GM10266 (cell line): ENCODE measurements at regions not wholly inside any gene's neighbourhood (a gene's known extent, or its start where the extent isn't known, plus 50 kb on each side); places are given as distances from the start of the nearest gene placed in this dataset.

Source experiments
- DNase-seq: peaks from one replicate; pipeline ENCODE4 v3.0.0; 2012; ENCODE audit errors: extremely low spot score
- TF ChIP-seq, protein P1 (sequence below): IDR thresholded peaks from 2 replicates; pipeline ENCODE4 v1.5.1; 2012; ENCODE audit warnings: mild to moderate bottlenecking, low read depth; ENCODE audit not compliant: control insufficient read depth, insufficient read depth; ENCODE audit errors: missing control alignments

DNA sequence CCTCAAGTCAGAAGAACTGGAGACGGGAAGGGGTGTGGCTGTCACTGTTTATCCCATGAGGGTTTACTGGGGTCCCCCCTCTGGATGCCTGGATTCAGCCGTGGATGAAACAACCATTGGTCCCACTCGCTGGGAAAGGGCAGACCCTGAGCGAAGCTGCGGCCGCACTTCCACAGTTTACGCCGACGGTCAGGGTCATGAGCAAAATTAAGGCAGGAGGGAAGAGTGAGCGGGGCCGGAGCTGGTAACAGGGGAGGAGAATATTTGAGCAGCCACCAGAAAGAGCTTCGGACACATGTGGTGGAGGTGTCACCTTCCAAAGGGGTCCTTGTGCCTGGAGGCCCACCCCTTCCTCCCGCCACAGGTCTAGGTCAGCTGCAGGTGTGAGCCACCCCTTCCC lies 344.9 kb downstream of the BRD1 start:
- DNase-seq, result no peak

DNA sequence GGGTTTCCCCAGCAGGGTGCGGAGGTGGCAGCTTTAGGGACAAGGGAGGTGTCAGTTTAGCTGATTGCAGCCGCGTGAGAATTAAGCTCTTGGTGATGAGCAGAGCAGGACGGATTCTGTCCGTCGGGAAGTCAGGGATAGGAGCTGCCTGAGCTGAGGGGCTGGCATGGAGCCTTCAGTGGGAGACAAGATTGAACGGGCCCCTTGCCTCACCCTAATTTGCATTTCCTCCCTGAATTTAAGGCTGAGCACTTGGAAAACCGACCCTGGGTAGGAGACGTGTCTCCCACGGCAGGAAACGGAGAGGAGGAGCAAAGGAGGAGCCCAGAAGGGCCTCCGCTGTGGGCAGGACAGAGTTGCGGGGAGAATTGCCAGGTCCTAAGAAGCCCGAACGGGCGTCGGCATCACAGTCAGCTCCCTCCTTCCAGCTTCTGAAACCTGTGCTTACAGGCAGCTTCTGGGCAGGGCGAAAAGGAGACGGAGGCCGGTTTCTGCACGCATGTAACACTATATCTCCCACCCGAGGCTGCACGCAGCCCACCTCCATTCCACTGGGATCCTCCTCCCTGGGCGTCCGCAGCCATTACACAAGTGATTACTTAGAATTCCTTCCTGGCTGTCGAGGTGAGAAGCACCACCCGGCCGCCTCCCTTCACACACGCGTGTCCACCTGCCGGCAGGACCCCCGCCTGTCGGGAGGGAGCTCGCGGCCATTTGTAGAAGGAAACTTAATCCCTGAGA lies 345.8 kb downstream of the BRD1 start:
- DNase-seq, result no peak
- TF ChIP-seq, protein P1, sequence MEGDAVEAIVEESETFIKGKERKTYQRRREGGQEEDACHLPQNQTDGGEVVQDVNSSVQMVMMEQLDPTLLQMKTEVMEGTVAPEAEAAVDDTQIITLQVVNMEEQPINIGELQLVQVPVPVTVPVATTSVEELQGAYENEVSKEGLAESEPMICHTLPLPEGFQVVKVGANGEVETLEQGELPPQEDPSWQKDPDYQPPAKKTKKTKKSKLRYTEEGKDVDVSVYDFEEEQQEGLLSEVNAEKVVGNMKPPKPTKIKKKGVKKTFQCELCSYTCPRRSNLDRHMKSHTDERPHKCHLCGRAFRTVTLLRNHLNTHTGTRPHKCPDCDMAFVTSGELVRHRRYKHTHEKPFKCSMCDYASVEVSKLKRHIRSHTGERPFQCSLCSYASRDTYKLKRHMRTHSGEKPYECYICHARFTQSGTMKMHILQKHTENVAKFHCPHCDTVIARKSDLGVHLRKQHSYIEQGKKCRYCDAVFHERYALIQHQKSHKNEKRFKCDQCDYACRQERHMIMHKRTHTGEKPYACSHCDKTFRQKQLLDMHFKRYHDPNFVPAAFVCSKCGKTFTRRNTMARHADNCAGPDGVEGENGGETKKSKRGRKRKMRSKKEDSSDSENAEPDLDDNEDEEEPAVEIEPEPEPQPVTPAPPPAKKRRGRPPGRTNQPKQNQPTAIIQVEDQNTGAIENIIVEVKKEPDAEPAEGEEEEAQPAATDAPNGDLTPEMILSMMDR, result no peak

More for the DNA sequence above, 344.9 kb downstream of the BRD1 start:
- TF ChIP-seq, protein P1, result no peak

DNA sequence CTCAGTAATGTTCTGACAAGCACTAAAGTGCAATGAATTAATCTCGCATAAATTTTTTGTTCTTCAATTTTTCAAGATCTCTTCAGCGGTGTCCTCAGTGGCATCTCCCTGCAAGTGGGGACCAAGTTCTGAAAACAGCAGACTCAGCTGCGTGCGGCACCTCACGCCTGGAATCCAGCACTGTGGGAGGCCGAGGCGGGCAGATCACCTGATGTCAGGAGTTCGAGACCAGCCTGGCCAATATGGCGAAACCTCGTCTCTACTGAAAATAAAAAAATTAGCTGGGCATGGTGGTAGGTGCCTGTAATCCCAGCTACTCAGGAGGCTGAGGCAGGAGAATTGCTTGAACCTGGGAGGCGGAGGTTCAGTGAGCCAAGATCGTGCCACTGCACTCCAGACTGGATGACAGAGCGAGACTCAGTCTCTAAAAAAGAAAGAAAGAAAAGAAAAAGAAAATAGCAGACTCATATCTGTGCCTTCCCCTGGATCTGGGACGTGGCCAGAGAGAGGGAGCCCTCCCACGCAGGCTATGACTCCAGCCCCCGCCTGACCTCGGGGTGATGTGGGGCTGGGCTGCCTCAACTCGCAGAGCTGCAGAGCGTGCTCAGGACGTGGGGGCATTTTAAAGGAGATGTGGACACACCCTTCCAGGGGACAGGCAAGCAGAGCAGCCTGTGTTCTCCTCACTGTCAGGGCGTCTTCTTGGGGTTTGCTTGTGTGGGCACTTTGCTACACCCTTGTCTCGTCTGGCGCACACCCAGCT lies 346.6 kb downstream of the BRD1 start:
- DNase-seq, result no peak
- TF ChIP-seq, protein P1, result no peak

DNA sequence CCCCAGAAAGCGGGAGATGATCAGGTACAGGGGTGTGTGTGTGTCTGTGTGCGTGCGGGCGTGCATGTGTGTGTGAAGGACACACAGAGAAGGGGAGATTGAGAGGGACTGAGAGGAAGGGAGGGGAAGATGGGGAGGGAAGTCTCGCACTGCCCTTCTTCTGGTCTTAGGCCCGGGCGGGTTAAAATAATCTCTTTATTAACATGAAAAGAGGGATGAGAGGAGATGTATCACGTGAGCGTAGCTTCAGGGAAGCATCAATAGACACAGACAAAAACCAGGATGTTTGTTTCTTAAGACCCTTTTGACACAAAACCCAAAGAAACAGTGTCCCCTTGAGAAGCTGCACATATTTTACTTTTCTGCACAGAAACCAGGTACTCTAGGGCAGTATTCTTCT lies 347.3 kb downstream of the BRD1 start:
- no peak for DNase-seq
- TF ChIP-seq, protein P1, result no peak

DNA sequence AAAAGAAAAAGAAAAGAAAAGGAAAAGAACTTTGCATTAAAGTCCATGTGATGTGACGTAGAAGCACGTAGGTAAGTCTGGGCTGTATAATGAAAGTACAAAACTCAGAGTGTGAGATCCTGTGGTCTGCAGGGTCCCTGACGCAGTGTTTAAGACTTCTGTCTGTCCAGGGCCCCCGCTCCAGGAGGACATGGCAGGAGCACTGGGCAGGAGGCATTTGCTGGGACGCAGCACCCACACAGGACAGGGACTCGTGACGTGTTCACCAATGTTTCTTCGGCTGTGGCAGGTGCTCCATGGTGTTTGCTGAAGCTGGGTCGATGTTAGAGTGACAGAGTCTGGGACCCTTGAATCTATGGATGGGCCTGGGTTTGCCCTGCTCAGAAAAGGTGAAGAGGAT lies 348.1 kb downstream of the BRD1 start:
- TF ChIP-seq, protein P1, result no peak

DNA sequence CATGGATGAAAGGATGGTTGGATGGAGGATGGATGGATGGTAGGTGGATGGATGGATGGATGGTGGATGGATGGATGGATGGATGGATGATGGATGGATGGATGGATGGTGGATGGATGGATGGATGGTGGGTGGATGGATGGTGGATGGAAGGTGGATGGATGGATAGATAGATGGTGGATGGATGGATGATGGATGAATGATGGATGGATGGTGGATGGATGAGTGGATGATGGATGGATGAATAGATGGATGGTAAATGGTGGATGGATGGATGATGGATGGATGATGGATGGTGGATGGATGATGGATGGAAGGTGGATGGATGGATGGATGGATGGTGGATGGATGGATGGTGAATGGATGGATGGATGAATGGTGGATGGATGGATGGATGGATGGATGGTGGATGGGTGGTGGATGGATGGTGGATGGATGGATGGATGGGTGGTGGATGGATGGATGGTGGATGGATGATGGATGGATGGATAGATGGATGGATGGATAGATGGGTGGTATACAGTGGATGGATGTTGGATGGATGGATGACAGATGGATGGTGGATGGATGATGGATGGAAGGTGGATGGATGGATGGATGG lies 350.8 kb downstream of the BRD1 start:
- TF ChIP-seq, protein P1, result no peak

More for the DNA sequence above, 348.1 kb downstream of the BRD1 start:
- DNase-seq, result no peak

More for the DNA sequence above, 350.8 kb downstream of the BRD1 start:
- no peak for DNase-seq
